NCI-H1930 (cell line): ENCODE measurements at regions not wholly inside any gene's neighbourhood (a gene's known extent, or its start where the extent isn't known, plus 50 kb on each side); places are given as distances from the start of the nearest gene placed in this dataset.
"Not testable (repeated sequence)": the region's sequence is repeated elsewhere in the genome, so short reads cannot be mapped to it uniquely, and the experiment has no call there.

ENCODE experiments used
- DNase-seq, 2 experiments: peaks; one replicate each; lab custom pipeline; 2025; lab: John Stamatoyannopoulos, UW

- DNase-seq: no peak
Measured at GRCh38 chr4:55028196-55028595, 97.2 kb downstream of the KDR start.

- DNase-seq: no peak
Measured at GRCh38 chr4:55027596-55027995, 97.8 kb downstream of the KDR start.

DNA sequence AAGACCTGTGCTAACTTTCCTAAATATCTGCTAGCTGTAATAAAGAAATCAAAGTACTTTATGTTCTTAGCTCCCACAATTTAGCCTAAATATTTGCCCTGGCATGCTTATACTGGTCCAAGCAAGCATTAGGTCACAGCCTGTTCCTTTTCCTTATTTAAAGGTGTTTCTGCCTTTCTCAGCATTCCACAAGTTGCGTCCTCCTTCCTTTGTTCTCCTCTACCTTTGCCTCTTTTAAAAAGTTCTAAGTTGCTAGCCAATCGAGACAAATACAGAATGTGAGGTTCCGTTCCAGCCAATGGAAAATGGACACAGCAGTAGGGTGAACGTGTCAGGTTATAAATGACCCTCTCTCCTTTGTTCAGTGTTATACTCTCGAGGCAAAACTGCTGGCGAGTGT is 99.9 kb downstream of the KDR start:
- DNase-seq: not testable (repeated sequence)

DNA sequence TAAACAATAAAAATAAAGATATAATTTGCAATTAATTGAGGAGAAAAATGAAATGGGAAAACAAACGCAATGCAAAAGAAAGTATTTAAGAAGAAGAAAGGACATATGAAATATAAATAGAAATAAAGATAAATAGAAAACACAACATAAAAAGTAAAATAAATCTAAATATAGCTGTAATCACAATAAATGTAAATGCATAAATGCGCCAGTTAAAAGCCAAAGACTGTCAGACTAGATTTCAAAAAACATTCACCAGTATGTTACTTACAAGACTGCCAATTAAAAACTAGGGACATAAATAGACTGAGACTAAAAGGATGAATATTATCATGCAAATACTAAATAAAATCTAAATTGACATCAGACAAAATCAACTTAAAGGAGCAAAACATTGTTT is 102.4 kb downstream of the KDR start:
- DNase-seq: no peak

GRCh38 chr4:55021214-55021613 is 104.2 kb downstream of the KDR start:
- DNase-seq: no peak

DNA sequence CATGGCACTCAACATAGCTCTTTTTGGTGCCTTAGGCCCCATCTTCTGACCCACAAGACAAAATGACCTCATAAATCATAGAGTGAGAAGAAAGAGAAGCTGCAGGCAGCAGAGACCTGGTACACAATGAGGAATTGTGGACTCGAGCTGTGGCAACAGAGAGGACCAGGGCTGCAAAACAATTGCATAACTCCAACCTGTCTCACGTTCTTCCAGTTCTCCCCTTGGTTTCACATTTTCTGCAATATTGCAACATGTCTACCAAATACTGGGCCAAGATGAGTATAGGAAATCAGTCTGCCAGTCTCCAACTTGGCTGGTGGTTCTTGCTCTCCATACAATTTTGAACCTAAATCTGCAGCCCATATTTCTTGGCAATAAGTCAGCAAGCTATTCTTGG is 105.3 kb downstream of the KDR start:
- no peak for DNase-seq

GRCh38 chr4:55018978-55019377 is 106.4 kb downstream of the KDR start:
- DNase-seq: no peak

- no peak for DNase-seq
Measured at GRCh38 chr4:55018521-55018920, 106.9 kb downstream of the KDR start.

GRCh38 chr4:55017406-55017805 is 108.0 kb downstream of the KDR start:
- DNase-seq: no peak

GRCh38 chr4:55016131-55016530 is 109.3 kb downstream of the KDR start:
- no peak for DNase-seq

- DNase-seq: no peak
Measured at GRCh38 chr4:55014876-55015275, 110.5 kb downstream of the KDR start.

GRCh38 chr4:55013431-55013955 is 111.9 kb downstream of the KDR start:
- DNase-seq: no peak

GRCh38 chr4:55012363-55013230 is 112.8 kb downstream of the KDR start:
- DNase-seq: no peak

DNA sequence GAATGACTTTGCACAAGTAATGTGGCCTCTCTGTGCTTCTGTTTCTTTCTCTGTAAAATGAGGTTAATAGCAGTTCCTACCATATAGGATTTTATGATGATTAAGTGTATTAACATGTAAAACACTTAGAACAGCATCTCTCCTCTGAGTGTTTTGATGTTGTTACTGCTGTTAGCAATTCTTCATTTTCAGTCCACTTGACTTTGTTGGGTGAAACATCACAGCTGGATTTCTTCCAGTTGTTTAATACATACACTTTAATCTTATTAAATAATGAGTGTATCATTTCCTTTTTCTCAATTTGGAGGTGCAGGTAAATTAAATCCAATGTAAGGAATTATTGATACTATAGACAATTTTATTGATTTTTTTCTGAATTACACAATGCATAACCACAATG is 113.6 kb downstream of the KDR start:
- DNase-seq: no peak

- no peak for DNase-seq
Measured at GRCh38 chr4:55010550-55010949, 114.8 kb downstream of the KDR start.

DNA sequence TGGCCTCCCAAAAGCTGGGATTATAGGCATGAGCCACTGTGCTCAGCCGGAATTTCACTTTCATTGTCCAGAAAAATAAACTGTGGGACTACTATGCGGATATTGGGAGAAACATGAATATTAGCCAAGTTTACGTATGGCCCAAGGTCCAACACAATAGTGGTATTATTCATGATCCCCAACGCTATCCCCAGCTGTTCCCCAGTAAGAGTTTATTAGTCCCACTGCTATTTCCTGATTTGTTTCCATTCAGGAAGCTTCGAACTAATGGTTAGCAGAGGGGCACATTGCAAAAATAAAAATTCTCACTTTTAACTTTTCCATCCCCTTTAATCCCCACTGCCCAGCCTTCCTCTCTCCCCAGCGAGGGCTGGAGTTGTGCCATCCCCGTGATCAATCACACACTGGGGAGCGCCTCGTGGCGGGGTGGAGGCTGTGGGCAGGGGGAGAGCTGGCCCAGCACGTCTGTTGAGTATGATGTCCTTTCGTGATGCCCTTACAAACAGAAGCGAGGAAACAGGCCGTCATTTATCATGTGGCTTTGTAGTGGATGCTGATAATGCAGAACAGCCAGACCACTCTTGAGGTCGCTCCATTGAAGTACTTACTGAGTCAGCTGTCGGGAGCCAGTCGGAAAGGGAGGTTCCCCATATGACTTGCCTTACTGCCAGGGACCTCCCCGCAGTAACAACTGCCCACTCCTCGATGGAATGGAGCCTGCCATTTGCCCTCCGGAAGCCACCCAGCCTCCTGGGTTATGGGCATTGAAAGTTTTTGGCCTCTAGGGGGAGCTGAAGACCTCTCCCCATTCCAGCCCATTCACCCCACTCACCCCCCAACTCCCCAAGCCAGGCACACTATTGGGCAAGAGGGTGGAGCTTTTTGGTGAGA is 117.0 kb downstream of the KDR start:
- peak in 1 of 2 experiments; percentile 90 for DNase-seq

DNA sequence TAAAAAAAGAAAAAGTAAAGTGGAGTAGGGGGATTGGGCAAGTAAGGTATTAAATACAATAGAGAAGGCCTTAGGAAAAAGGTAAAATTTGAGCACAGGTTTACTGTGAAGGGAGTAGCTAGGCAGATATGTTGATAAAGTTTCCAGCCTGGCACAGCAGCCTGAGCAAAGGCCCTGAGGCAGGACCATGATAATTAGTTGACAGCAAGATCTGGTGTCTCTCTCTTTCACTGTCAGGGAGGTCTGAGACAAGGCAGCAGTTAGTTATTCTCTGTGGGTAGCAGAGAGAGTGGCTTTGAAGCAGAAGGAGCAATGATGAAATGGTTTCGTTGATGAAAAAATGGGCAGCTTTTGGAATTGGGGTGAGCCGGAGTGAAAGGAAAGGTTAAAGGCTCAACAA is 119.5 kb downstream of the KDR start:
- no peak for DNase-seq

GRCh38 chr4:55004831-55005230 is 120.6 kb downstream of the KDR start:
- DNase-seq: no peak

DNA sequence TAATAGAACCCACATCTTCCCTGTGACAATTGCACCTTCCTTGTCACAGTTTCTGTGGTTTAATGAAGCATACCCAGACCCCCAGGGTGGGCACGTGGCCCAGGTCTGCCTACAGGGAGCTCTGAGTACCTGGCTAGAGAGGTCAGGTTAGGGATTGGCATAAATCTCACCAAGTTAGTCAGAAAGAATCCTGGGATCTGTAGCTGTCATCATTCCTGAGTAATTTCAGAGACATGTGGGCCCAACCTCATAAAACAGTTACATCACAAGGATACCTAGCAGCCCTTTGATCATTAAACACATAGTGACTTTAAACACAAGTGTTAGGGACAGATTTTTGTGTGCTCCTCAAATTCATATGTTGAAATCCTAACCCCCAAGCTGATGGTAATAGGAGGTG is 123.0 kb downstream of the KDR start:
- no peak for DNase-seq

- no peak for DNase-seq
Measured at GRCh38 chr4:55001538-55001937, 123.9 kb downstream of the KDR start.

GRCh38 chr4:54999003-54999402 is 126.4 kb downstream of the KDR start:
- no peak for DNase-seq

DNA sequence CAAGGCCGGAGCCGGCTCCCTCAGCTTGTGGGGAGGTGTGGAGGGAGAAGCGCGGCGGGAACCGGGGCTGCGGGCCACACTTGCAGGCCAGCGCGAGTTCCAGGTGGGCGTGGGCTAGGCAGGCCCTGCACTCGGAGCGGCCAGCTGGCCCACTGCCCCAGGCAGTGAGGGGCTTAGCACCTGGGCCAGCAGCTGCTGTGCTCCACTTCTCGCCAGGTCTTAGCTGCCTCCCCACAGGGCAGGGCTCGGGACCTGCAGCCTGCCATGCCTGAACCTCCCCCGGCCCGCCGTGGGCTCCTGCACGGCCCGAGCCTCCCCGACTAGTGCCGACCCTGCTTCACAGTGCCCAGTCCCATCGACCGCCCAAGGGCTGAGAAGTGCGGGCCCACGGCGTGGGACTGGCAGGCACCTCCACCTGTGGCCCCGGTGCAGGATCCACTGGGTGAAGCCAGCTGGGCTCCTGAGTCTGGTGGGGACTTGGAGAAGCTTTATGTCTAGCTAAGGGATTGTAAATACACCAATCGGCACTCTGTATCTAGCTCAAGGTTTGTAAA is 131.8 kb downstream of the KDR start:
- not testable (repeated sequence) for DNase-seq

DNA sequence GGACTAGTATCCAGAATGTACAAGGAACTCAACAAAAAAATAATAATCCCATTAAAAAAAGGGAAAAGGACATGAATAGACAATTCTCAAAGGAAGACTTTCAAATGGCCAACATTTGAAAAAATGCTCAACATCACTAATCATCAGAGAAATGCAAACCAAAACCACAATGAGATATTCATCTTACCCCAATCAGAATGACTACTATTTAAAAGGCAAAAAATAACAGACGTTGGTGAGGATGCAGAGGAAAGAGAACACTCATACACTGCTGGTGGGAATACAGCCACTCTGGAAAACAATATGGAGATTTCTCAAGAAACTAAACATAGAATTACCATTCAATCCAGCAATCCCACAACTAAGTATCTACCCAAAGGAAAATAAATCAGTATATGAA is 133.1 kb downstream of the KDR start:
- no peak for DNase-seq
